ENCODE measurements at regions not wholly inside any gene's neighbourhood (a gene's known extent, or its start where the extent isn't known, plus 50 kb on each side); places are given as distances from the start of the nearest gene placed in this dataset.

- H3K79me2 ChIP-seq (ENCODE audit: insufficient read depth, low read length): no peaks in the 10 kb centered on the region
- H3K18ac ChIP-seq (ENCODE audit: insufficient read length, low read depth, low read length): no peak overlapping the region
- no peak overlapping the region for H2BK20ac ChIP-seq (ENCODE audit: low read depth, low read length, poor library complexity, severe bottlenecking)
- H3K9ac ChIP-seq (ENCODE audit: extremely low read depth, insufficient read length, low read length): no peak overlapping the region
- H3T11ph ChIP-seq (ENCODE audit: low read length): no peak overlapping the region
- H3K27me3 Mint-ChIP-seq (ENCODE audit: low read depth): no peaks in the 10 kb centered on the region
- no peak overlapping the region for H4K8ac ChIP-seq (replicated peaks; ENCODE audit: insufficient read length, low read depth, low read length)
- H3K4me2 ChIP-seq (ENCODE audit: insufficient read depth, insufficient read length, low read length): no peak overlapping the region
- peaks cover 31 to 40% of the 10 kb centered on the region in 2 experiments for H3K4me1 Mint-ChIP-seq
- H2BK120ac ChIP-seq (ENCODE audit: low read depth, low read length, poor library complexity, severe bottlenecking): no peak overlapping the region
- TF ChIP-seq CTCF (conservative IDR thresholded peaks at IDR 0.05): no peak
- no peak for DNase-seq
- no CpG with 5 or more reads among the region's 14 CpGs for WGBS (ENCODE audit: extremely low coverage, insufficient read length, low lambda C conversion rate)
- no peak overlapping the region for H3K4ac ChIP-seq (ENCODE audit: low read depth, low read length)
- peaks cover 5 to 9% (median 6%) of the 10 kb centered on the region in 3 experiments; a peak in 4 of 7 replicates for H3K36me3 Mint-ChIP-seq (ENCODE audit: insufficient read depth in 1 of 3, low read depth in 3 of 3)
- H3K27ac Mint-ChIP-seq: peak overlapping the region in 1 of 3 experiments; percentile 70; a peak in 2 of 7 replicates
- H3K4me3 Mint-ChIP-seq: peak overlapping the region in 1 of 2 experiments; percentile 72; a peak in 3 of 5 replicates
- H2AK5ac ChIP-seq (ENCODE audit: insufficient read length, low read length): no peak overlapping the region
- H3K9me3 Mint-ChIP-seq: no peaks in the 10 kb centered on the region
- no peaks in the 10 kb centered on the region for H3K27me3 ChIP-seq (ENCODE audit: insufficient read depth, low read length)
- H2BK12ac ChIP-seq (ENCODE audit: insufficient read length, low read depth, low read length): no peak overlapping the region
- H3K27ac ChIP-seq (ENCODE audit: insufficient read length, low read depth, low read length): no peak overlapping the region
- H4K20me1 ChIP-seq (ENCODE audit: control insufficient read depth, insufficient read depth, insufficient read length): no peaks in the 10 kb centered on the region
- no peaks in the 10 kb centered on the region for H3K23me2 ChIP-seq (ENCODE audit: insufficient read length, low read depth, low read length, poor library complexity, severe bottlenecking)
- no peak overlapping the region for H2BK15ac ChIP-seq (ENCODE audit: low read depth, low read length)
- no peaks in the 10 kb centered on the region for H3K79me1 ChIP-seq (ENCODE audit: insufficient read depth, low read depth, low read length, poor library complexity, severe bottlenecking)
- H3K14ac ChIP-seq (ENCODE audit: insufficient read depth, low read length): no peak overlapping the region
- H4K91ac ChIP-seq (ENCODE audit: insufficient read length, low read depth, low read length): no peak overlapping the region
- peaks cover 6% of the 10 kb centered on the region; the same call in 1 of the 2 replicates for H3K4me1 ChIP-seq (ENCODE audit: insufficient read depth, low read length)
- no peak overlapping the region for H4K5ac ChIP-seq (ENCODE audit: insufficient read length, low read depth, low read length)
- no peak overlapping the region for H2AFZ ChIP-seq (ENCODE audit: low read length)
- no peaks in the 10 kb centered on the region for H3K9me3 ChIP-seq (ENCODE audit: control insufficient read depth, low read depth, low read length)
- H2BK5ac ChIP-seq (ENCODE audit: insufficient read length, low read length): no peak overlapping the region
- no peak overlapping the region for H3K56ac ChIP-seq (ENCODE audit: insufficient read length, low read depth, low read length)
- no peak overlapping the region for H3K23ac ChIP-seq (ENCODE audit: insufficient read length, low read depth, low read length)
These were observed 345.9 kb upstream of the RGS6 start for GRCh38 chr14:71586131-71586897.
